ENCODE measurements at regions not wholly inside any gene's neighbourhood (a gene's known extent, or its start where the extent isn't known, plus 50 kb on each side); places are given as distances from the start of the nearest gene placed in this dataset.

- H3K4me3 ChIP-seq (ENCODE audit: low read length): no peak overlapping the region
- TF ChIP-seq CTCF (IDR thresholded peaks at IDR 0.05; ENCODE audit: insufficient read depth, low read depth, low read length, missing control alignments): no peak
- DNase-seq (ENCODE audit: low read depth): no peak
Measured at GRCh38 chr3:82353306-82354171, 592.1 kb upstream of the GBE1 start.

GRCh38 chr3:82347585-82347984, 586.1 kb upstream of the GBE1 start:
- TF ChIP-seq CTCF (IDR thresholded peaks at IDR 0.05; ENCODE audit: insufficient read depth, low read depth, low read length, missing control alignments): no peak
- no peak for DNase-seq (ENCODE audit: low read depth)
- no peak overlapping the region for H3K4me3 ChIP-seq (ENCODE audit: low read length)

GRCh38 chr3:82342521-82342920, 581.1 kb upstream of the GBE1 start:
- no peak for DNase-seq (ENCODE audit: low read depth)
- H3K4me3 ChIP-seq (ENCODE audit: low read length): no peak overlapping the region
- TF ChIP-seq CTCF (IDR thresholded peaks at IDR 0.05; ENCODE audit: insufficient read depth, low read depth, low read length, missing control alignments): no peak

- no peak overlapping the region for H3K4me3 ChIP-seq (ENCODE audit: low read length)
- peak; percentile 13 for DNase-seq (ENCODE audit: low read depth)
- TF ChIP-seq CTCF (IDR thresholded peaks at IDR 0.05; ENCODE audit: insufficient read depth, low read depth, low read length, missing control alignments): peak; percentile 28
Measured at GRCh38 chr3:82329300-82329699, 567.9 kb upstream of the GBE1 start.

- TF ChIP-seq CTCF (IDR thresholded peaks at IDR 0.05; ENCODE audit: insufficient read depth, low read depth, low read length, missing control alignments): no peak
- H3K4me3 ChIP-seq (ENCODE audit: low read length): no peak overlapping the region
- DNase-seq (ENCODE audit: low read depth): peak; percentile 28
Measured at GRCh38 chr3:82311901-82312300, 550.5 kb upstream of the GBE1 start.

GRCh38 chr3:82308755-82309154, 547.3 kb upstream of the GBE1 start:
- TF ChIP-seq CTCF (IDR thresholded peaks at IDR 0.05; ENCODE audit: insufficient read depth, low read depth, low read length, missing control alignments): no peak
- H3K4me3 ChIP-seq (ENCODE audit: low read length): no peak overlapping the region
- DNase-seq (ENCODE audit: low read depth): no peak

GRCh38 chr3:82306189-82306588, 544.7 kb upstream of the GBE1 start:
- H3K4me3 ChIP-seq (ENCODE audit: low read length): no peak overlapping the region
- no peak for DNase-seq (ENCODE audit: low read depth)
- no peak for TF ChIP-seq CTCF (IDR thresholded peaks at IDR 0.05; ENCODE audit: insufficient read depth, low read depth, low read length, missing control alignments)

Measured in epithelial cell of esophagus (primary cell).